SK-N-SH treated with all-trans-retinoic acid at 6 μM for 48 hours (cell line): ENCODE measurements at regions not wholly inside any gene's neighbourhood (a gene's known extent, or its start where the extent isn't known, plus 50 kb on each side); places are given as distances from the start of the nearest gene placed in this dataset.

ENCODE experiments used
- ATAC-seq: fragments of 200-7000 bp; cut with Tn5 transposase; 3 replicates; pipeline ENCODE4 v1.9.1; 2020; ENCODE audit warnings: mild to moderate bottlenecking, moderate library complexity
- ARNTL ChIP-seq: fragments of 450-650 bp; formaldehyde crosslinking; IDR thresholded peaks from 2 replicates; pipeline ENCODE4 v1.5.0; 2020; ENCODE audit warnings: low read depth, mild to moderate bottlenecking, moderate library complexity, borderline replicate concordance
- BACH2 ChIP-seq: fragments of 250-450 bp; sonication (Bioruptor Pico); IDR thresholded peaks from 2 replicates; pipeline ENCODE4 v1.9.0; 2021; ENCODE audit warnings: mild to moderate bottlenecking, borderline replicate concordance
- CREB5 ChIP-seq: fragments of 250-450 bp; sonication (Bioruptor Pico); IDR thresholded peaks from 2 replicates; pipeline ENCODE4 v1.5.1; 2020; ENCODE audit warnings: low read depth, mild to moderate bottlenecking, moderate library complexity
- CSDC2 ChIP-seq: fragments of 250-450 bp; sonication (Bioruptor Pico); IDR thresholded peaks from 2 replicates; pipeline ENCODE4 v1.5.0; 2020; ENCODE audit warnings: mild to moderate bottlenecking, moderate library complexity
- ESRRG ChIP-seq: fragments of 250-450 bp; sonication (Bioruptor Pico); IDR thresholded peaks from 2 replicates; pipeline ENCODE4 v1.6.1; 2021; ENCODE audit warnings: mild to moderate bottlenecking
- GLIS3 ChIP-seq: fragments of 250-450 bp; sonication (Bioruptor Pico); IDR thresholded peaks from 2 replicates; pipeline ENCODE4 v1.5.0; 2020; ENCODE audit warnings: mild to moderate bottlenecking, moderate library complexity
- ISL1 ChIP-seq: fragments of 250-450 bp; sonication (Bioruptor Pico); IDR thresholded peaks from 2 replicates; pipeline ENCODE4 v2.1.2; 2022; ENCODE audit warnings: mild to moderate bottlenecking, moderate library complexity
- OSR1 ChIP-seq: fragments of 250-450 bp; sonication (Bioruptor Pico); IDR thresholded peaks from 2 replicates; pipeline ENCODE4 v1.8.0; 2022; ENCODE audit warnings: moderate library complexity, mild to moderate bottlenecking, inconsistent platforms
- PATZ1 ChIP-seq: fragments of 250-450 bp; sonication (Bioruptor Pico); IDR thresholded peaks from 2 replicates; pipeline ENCODE4 v1.8.0; 2020; ENCODE audit warnings: mild to moderate bottlenecking, moderate library complexity, borderline replicate concordance
- POU6F1 ChIP-seq: fragments of 250-450 bp; sonication (Bioruptor Pico); IDR thresholded peaks from 2 replicates; pipeline ENCODE4 v1.8.0; 2021; ENCODE audit warnings: low read depth, mild to moderate bottlenecking, moderate library complexity, borderline replicate concordance
- RARB ChIP-seq: fragments of 250-450 bp; sonication (Bioruptor Pico); IDR thresholded peaks from 2 replicates; pipeline ENCODE4 v1.8.0; 2021; ENCODE audit warnings: mild to moderate bottlenecking, moderate library complexity
- TOX ChIP-seq: fragments of 250-450 bp; sonication (Bioruptor Pico); IDR thresholded peaks from 2 replicates; pipeline ENCODE4 v1.8.0; 2021; ENCODE audit warnings: mild to moderate bottlenecking, moderate library complexity, borderline replicate concordance
- ZFP3 ChIP-seq: fragments of 250-450 bp; sonication (Bioruptor Pico); IDR thresholded peaks from 2 replicates; pipeline ENCODE4 v1.5.0; 2020; ENCODE audit warnings: mild to moderate bottlenecking, moderate library complexity
- ZFP30 ChIP-seq: fragments of 450-650 bp; formaldehyde crosslinking; IDR thresholded peaks from 2 replicates; pipeline ENCODE4 v1.5.0; 2022; ENCODE audit warnings: mild to moderate bottlenecking, moderate library complexity
- ZNF70 ChIP-seq: fragments of 450-650 bp; formaldehyde crosslinking; IDR thresholded peaks from 2 replicates; pipeline ENCODE4 v1.5.0; 2020; ENCODE audit warnings: mild to moderate bottlenecking, moderate library complexity
- TF ChIP-seq, protein P1 (sequence below): fragments of 250-450 bp; sonication (Bioruptor Pico); IDR thresholded peaks from 2 replicates; pipeline ENCODE4 v1.5.1; 2021; ENCODE audit warnings: mild to moderate bottlenecking, moderate library complexity
- TF ChIP-seq, protein P2 (sequence below): fragments of 250-450 bp; sonication (Bioruptor Pico); IDR thresholded peaks from 2 replicates; pipeline ENCODE4 v1.5.0; 2020; ENCODE audit warnings: mild to moderate bottlenecking, moderate library complexity

DNA sequence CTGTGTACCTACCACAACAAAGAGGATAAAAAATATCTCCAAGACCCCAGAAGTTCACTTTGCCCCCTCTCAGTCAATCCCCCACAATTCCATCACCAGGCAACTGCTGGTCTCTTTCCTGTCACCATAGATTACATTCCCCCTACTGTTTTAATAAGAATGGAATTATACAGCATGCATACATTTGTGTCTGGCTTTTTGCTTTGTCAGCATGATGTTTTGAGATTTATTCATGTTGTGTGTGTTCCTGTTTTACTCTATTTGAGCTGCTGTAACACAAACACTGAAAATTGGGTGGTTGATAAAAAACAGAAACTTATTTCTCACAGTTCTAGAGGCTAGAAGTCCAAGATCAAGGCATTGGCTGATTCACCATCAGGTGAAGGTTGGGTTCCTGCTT, 214.5 kb upstream of the IGFBP3 start:
- ATAC-seq: no peak
- TF ChIP-seq ISL1 (CRISPR knock-in tag) (no peak), ZNF70 (no peak), POU6F1 (no peak), TOX (CRISPR knock-in tag) (no peak)
- TF ChIP-seq, protein P1, sequence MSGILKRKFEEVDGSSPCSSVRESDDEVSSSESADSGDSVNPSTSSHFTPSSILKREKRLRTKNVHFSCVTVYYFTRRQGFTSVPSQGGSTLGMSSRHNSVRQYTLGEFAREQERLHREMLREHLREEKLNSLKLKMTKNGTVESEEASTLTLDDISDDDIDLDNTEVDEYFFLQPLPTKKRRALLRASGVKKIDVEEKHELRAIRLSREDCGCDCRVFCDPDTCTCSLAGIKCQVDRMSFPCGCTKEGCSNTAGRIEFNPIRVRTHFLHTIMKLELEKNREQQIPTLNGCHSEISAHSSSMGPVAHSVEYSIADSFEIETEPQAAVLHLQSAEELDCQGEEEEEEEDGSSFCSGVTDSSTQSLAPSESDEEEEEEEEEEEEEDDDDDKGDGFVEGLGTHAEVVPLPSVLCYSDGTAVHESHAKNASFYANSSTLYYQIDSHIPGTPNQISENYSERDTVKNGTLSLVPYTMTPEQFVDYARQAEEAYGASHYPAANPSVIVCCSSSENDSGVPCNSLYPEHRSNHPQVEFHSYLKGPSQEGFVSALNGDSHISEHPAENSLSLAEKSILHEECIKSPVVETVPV (CRISPR knock-in tag): no peak
- TF ChIP-seq, protein P2, sequence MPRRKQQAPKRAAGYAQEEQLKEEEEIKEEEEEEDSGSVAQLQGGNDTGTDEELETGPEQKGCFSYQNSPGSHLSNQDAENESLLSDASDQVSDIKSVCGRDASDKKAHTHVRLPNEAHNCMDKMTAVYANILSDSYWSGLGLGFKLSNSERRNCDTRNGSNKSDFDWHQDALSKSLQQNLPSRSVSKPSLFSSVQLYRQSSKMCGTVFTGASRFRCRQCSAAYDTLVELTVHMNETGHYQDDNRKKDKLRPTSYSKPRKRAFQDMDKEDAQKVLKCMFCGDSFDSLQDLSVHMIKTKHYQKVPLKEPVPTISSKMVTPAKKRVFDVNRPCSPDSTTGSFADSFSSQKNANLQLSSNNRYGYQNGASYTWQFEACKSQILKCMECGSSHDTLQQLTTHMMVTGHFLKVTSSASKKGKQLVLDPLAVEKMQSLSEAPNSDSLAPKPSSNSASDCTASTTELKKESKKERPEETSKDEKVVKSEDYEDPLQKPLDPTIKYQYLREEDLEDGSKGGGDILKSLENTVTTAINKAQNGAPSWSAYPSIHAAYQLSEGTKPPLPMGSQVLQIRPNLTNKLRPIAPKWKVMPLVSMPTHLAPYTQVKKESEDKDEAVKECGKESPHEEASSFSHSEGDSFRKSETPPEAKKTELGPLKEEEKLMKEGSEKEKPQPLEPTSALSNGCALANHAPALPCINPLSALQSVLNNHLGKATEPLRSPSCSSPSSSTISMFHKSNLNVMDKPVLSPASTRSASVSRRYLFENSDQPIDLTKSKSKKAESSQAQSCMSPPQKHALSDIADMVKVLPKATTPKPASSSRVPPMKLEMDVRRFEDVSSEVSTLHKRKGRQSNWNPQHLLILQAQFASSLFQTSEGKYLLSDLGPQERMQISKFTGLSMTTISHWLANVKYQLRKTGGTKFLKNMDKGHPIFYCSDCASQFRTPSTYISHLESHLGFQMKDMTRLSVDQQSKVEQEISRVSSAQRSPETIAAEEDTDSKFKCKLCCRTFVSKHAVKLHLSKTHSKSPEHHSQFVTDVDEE: no peak

DNA sequence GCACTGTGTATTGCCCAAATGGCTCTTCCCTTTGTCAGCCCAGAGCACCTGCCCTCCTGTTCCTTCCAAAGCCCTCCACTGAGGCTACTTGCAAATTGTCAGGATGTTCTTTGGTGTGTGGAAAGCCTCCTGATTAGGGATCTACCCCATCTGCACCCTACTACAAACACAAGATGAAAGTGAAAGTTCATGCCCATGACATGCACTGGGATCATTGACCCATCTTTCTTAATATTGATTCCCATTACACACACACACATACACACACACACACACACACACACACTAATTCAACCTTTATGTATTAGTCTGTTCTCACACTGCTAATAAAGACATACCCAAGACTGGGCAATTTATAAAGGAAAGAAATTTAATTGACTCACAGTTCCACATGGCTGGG, 213.7 kb upstream of the IGFBP3 start:
- TF ChIP-seq ESRRG (CRISPR knock-in tag): no peak
- TF ChIP-seq ZFP3 (CRISPR knock-in tag): no peak
- TF ChIP-seq CSDC2 (CRISPR knock-in tag): no peak
- TF ChIP-seq ZNF70: no peak
- TF ChIP-seq TOX (CRISPR knock-in tag): no peak
- TF ChIP-seq ISL1 (CRISPR knock-in tag): no peak
- TF ChIP-seq PATZ1 (CRISPR knock-in tag): no peak
- no peak for TF ChIP-seq CREB5 (CRISPR knock-in tag)
- no peak for TF ChIP-seq OSR1 (CRISPR knock-in tag)
- TF ChIP-seq, protein P2: no peak
- no peak for TF ChIP-seq ZFP30
- no peak for TF ChIP-seq RARB (CRISPR knock-in tag)
- TF ChIP-seq BACH2 (CRISPR knock-in tag): no peak
- TF ChIP-seq, all 23 proteins: peak for 0
- no peak for ATAC-seq

GRCh38 chr7:46134385-46134784, 213.3 kb upstream of the IGFBP3 start:
- no peak for ATAC-seq
- TF ChIP-seq ESRRG (CRISPR knock-in tag) (no peak), RARB (CRISPR knock-in tag) (no peak), TOX (CRISPR knock-in tag) (no peak), ARNTL (CRISPR knock-in tag) (no peak), PATZ1 (CRISPR knock-in tag) (no peak), GLIS3 (CRISPR knock-in tag) (no peak), BACH2 (CRISPR knock-in tag) (no peak)
- TF ChIP-seq, all 23 proteins: peak for 0
